Small intestine (tissue), 7 donors: ENCODE measurements at regions not wholly inside any gene's neighbourhood (a gene's known extent, or its start where the extent isn't known, plus 50 kb on each side); places are given as distances from the start of the nearest gene placed in this dataset.

Experiments
- DNase-seq, 2 donors: peaks; one replicate each; pipeline versions ENCODE4 v3.0.0 to v3.0.0-alpha.2; 2013
- FAIRE-seq: peaks from 2 replicates; lab custom pipeline; 2012; peaks lifted over from hg19 to GRCh38; lab: Jason Lieb, UNC
- H3K27ac ChIP-seq, 3 donors: one replicate each; pipeline ENCODE4 v1.5.1; 2013; ENCODE audit warnings: low read length in 2 of 3, mild to moderate bottlenecking in 2 of 3, control low read depth in 1 of 3, inconsistent platforms in 1 of 3, low read depth in 1 of 3, moderate library complexity in 1 of 3
- H3K27me3 ChIP-seq, 3 donors: one replicate each; pipeline ENCODE4 v1.6.1; 2013; ENCODE audit warnings: low read length in 3 of 3, inconsistent platforms in 1 of 3; ENCODE audit not compliant: control insufficient read depth in 3 of 3, insufficient read depth in 3 of 3
- H3K36me3 ChIP-seq, 3 donors: one replicate each; pipeline ENCODE4 v1.6.1; 2013; ENCODE audit warnings: low read length in 3 of 3, inconsistent platforms in 1 of 3, low read depth in 1 of 3, mild to moderate bottlenecking in 1 of 3, moderate library complexity in 1 of 3; ENCODE audit not compliant: control insufficient read depth in 3 of 3, insufficient read depth in 2 of 3
- H3K4me1 ChIP-seq, 3 donors: one replicate each; pipeline ENCODE4 v1.6.1; 2013; ENCODE audit warnings: low read length in 2 of 3, inconsistent platforms in 1 of 3, low read depth in 1 of 3, mild to moderate bottlenecking in 1 of 3, moderate library complexity in 1 of 3; ENCODE audit not compliant: control insufficient read depth in 3 of 3, insufficient read depth in 2 of 3
- H3K4me3 ChIP-seq, 3 donors: one replicate each; pipeline ENCODE4 v1.5.1; 2013; ENCODE audit warnings: low read length in 3 of 3, control low read depth in 1 of 3, inconsistent platforms in 1 of 3, low read depth in 1 of 3, mild to moderate bottlenecking in 1 of 3, moderate library complexity in 1 of 3
- H3K9me3 ChIP-seq, 2 donors: one replicate each; pipeline ENCODE4 v1.6.1; 2013; ENCODE audit warnings: low read depth in 1 of 2, low read length in 1 of 2; ENCODE audit not compliant: control insufficient read depth in 2 of 2, insufficient read depth in 1 of 2
- WGBS, 3 donors: extraction: QIAGEN DNeasy Blood & Tissue Kit; methylation state at CpG; one replicate each; pipeline ENCODE4 v1.1.7; 2013; 5-methylcytosine and 5-hydroxymethylcytosine counted together
- donor health status: healthy with polysubstance abuse.
- donor health status: control.
- donor health status: control.
- donor health status: Bipolar disorder and iron deficiency.
- donor health status: healthy.

DNA sequence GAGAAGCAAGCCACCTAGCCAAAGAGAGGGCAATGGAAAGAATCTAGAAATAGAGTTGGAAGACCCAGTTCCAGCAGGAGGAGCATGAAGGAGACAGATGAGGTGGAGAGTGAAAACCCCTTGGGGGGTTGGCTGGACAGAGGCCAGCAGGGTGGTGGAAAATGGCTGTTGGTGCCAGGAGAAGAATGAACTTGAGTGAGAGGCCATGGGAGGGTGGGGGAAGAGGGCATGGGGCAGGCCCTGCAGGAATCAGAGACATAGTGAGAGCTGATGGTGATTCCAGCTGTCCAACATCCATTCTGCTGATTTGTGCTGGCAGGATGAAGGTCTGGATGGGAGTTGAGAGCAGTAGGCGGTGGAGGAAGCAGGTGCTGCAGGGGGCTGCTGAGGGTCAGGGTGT, 108.0 kb upstream of the TNP1 start:
- no peak overlapping the region for H3K4me3 ChIP-seq
- WGBS, 3 donors = 86 to 93% (median 92%) methylated on average over 1 of the region's 1 CpG
- H3K4me1 ChIP-seq = no peaks in the 10 kb centered on the region
- FAIRE-seq (no peak), DNase-seq (no peak)
- H3K9me3 ChIP-seq = no peaks in the 10 kb centered on the region
- H3K27ac ChIP-seq = no peak overlapping the region
- H3K36me3 ChIP-seq = no peaks in the 10 kb centered on the region
- peaks cover 0 to 8% (median 0%) of the 10 kb centered on the region in 3 donors for H3K27me3 ChIP-seq

GRCh38 chr2:216960671-216961268, 100.9 kb upstream of the TNP1 start:
- Histone ChIP-seq H3K27me3 (peaks cover 0 to 5% (median 0%) of the 10 kb centered on the region in 3 donors), H3K4me1 (no peaks in the 10 kb centered on the region), H3K9me3 (no peaks in the 10 kb centered on the region), H3K27ac (no peak overlapping the region), H3K36me3 (no peaks in the 10 kb centered on the region), H3K4me3 (no peak overlapping the region)
- FAIRE-seq (no peak), DNase-seq (no peak)
- 69 to 80% (median 74%) methylated on average over 5 to 6 of the region's 6 CpGs for WGBS, 3 donors

- 17 to 46% (median 43%) methylated on average over 3 of the region's 3 CpGs for WGBS, 3 donors
- Histone ChIP-seq H3K9me3 (no peaks in the 10 kb centered on the region), H3K4me1 (no peaks in the 10 kb centered on the region), H3K36me3 (no peaks in the 10 kb centered on the region), H3K4me3 (no peak overlapping the region), H3K27ac (no peak overlapping the region), H3K27me3 (no peaks in the 10 kb centered on the region)
- FAIRE-seq (no peak), DNase-seq (no peak)
Observed at GRCh38 chr2:216959433-216959832, 99.6 kb upstream of the TNP1 start.

- Histone ChIP-seq H3K36me3 (no peaks in the 10 kb centered on the region), H3K9me3 (no peaks in the 10 kb centered on the region), H3K27me3 (no peaks in the 10 kb centered on the region), H3K4me3 (no peak overlapping the region), H3K27ac (no peak overlapping the region), H3K4me1 (no peaks in the 10 kb centered on the region)
- WGBS, 3 donors = 85 to 92% (median 90%) methylated on average over 5 of the region's 5 CpGs
- DNase-seq (no peak), FAIRE-seq (no peak)
Observed at GRCh38 chr2:216956820-216957493, 97.1 kb upstream of the TNP1 start.

DNA sequence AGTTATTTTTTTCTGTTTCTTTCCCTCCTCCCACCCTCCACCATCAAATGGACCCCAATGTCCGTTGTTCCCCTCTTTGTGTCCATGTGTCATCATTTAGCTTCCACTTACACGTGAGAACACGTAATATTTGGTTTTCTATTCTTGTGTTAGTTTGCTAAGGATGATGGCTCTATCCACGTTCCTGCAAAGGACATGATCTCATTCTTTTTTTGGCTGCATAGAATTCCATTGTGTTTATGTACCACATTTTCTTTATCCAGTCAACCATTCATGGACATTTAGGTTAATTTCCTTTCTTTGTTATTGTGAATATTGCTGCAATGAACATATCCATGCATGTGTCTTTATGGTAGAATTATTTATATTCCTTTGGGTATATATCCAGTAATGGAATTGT, 91.3 kb upstream of the TNP1 start:
- H3K4me1 ChIP-seq = no peaks in the 10 kb centered on the region
- H3K4me3 ChIP-seq = no peak overlapping the region
- no peaks in the 10 kb centered on the region for H3K9me3 ChIP-seq
- FAIRE-seq = no peak
- H3K27ac ChIP-seq = no peak overlapping the region
- no peaks in the 10 kb centered on the region for H3K27me3 ChIP-seq
- H3K36me3 ChIP-seq = no peaks in the 10 kb centered on the region
- DNase-seq = no peak
- 75 to 84% (median 77%) methylated on average over 4 of the region's 4 CpGs for WGBS, 3 donors

DNA sequence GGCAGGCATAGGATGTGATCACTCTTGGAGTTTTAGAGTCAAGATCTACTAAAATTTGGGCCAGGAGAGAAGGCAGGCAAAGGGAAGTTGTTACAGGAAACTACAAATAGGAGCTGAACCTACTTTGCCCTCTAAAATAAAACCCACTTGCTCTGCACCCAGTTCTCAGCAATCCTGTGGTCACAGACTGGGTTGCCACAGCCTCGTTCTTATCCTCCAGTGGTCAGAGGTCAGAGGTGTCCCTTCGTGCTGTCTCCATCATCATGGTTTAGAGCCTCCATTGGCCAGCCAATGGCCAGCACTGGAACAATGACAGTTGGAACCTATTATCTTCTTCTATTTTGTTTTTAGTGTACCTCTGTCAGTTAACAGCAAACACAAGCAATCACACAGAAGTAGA, 90.7 kb upstream of the TNP1 start:
- no peaks in the 10 kb centered on the region for H3K36me3 ChIP-seq
- WGBS, 3 donors = 37 to 54% (median 46%) methylated on average over 2 of the region's 2 CpGs

DNA sequence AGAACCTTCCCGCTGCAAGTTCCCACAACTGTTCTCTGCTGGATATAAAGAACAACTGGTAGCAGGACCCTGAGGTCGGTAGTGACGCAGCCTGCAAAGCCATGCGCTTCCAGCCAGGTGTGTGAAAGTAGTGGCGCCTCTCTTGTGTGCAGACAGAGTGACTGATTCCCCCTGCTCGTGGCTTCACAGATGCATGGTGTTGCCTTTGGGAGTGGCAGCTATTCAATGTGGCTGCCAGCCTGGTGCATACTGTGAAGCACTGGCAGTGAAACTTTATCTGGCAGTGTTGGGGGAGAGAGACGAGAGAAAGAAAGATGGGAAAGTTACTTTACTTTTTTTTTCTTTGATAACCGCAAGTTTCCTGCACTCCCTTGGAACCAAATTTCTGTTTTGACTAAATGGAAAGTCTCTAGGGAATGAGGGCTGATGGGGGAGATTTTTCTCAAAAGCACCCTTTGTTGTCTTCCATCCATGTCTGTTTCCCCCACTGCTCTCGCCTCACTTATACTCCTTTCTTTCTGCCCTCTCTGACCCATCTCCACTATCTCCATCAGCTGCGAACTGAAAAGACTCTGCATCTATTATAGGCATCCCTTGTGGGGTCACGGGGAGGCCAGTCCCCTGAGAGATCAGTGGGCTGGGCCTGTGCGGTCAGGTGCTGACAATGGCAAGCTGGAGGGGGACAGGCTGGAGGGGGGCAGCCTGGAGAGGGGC, 90.0 kb upstream of the TNP1 start:
- no peaks in the 10 kb centered on the region for H3K27me3 ChIP-seq
- no peaks in the 10 kb centered on the region for H3K4me1 ChIP-seq
- FAIRE-seq = no peak
- no peak for DNase-seq
- H3K27ac ChIP-seq = no peak overlapping the region
- H3K9me3 ChIP-seq = no peaks in the 10 kb centered on the region
- 68 to 75% (median 75%) methylated on average over 12 of the region's 12 CpGs for WGBS, 3 donors
- no peak overlapping the region for H3K4me3 ChIP-seq
- no peaks in the 10 kb centered on the region for H3K36me3 ChIP-seq

More for the DNA sequence above, 90.7 kb upstream of the TNP1 start:
- Histone ChIP-seq H3K9me3 (no peaks in the 10 kb centered on the region), H3K27me3 (no peaks in the 10 kb centered on the region), H3K4me1 (no peaks in the 10 kb centered on the region), H3K27ac (no peak overlapping the region), H3K4me3 (no peak overlapping the region)
- DNase-seq (no peak), FAIRE-seq (no peak)

GRCh38 chr2:216947055-216947454, 87.2 kb upstream of the TNP1 start:
- H3K27me3 ChIP-seq = no peaks in the 10 kb centered on the region

More at GRCh38 chr2:216947055-216947454, 87.2 kb upstream of the TNP1 start:
- WGBS, 3 donors = 67 to 88% (median 77%) methylated on average over 4 of the region's 4 CpGs
- Histone ChIP-seq H3K4me3 (no peak overlapping the region), H3K9me3 (no peaks in the 10 kb centered on the region), H3K36me3 (no peaks in the 10 kb centered on the region), H3K27ac (no peak overlapping the region), H3K4me1 (no peaks in the 10 kb centered on the region)
- FAIRE-seq (no peak), DNase-seq (no peak)
